ENCODE measurements at regions not wholly inside any gene's neighbourhood (a gene's known extent, or its start where the extent isn't known, plus 50 kb on each side); places are given as distances from the start of the nearest gene placed in this dataset.

DNA sequence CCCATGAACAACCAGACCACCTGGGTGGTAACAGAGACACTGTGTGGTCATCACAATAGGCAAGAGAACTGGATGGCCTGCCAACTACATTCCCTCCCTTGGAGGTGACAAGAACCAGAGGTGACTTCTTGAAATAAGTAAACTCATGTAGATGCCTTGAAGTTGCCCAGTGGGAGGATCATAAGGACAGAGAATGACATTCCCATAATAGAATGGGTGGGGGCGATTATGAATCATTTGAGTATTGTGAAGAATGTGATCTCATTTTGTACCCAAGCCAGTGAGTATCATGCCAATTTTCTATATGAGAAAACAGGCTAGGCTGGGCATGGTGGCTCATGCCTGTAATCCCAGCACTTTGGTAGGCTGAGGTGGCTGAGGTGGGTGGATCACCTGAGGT, 211.4 kb upstream of the GYPC start:
- Histone ChIP-seq H3K9me2 (replicated peaks; ENCODE audit: low read length) (no peaks in the 10 kb centered on the region), H3K79me2 (ENCODE audit: low read length) (no peaks in the 10 kb centered on the region), H2AFZ (ENCODE audit: low read length) (no peak overlapping the region), H3K9me3 (ENCODE audit: low read length) (no peaks in the 10 kb centered on the region), H3K27ac (ENCODE audit: low read length) (no peak overlapping the region), H3K27me3 (ENCODE audit: low read length) (0 out of 2 replicates have a peak, but pooled peaks cover 3% of the 10 kb centered on the region), H3K4me3 (ENCODE audit: low read length) (no peak overlapping the region), H4K20me1 (ENCODE audit: low read length) (no peaks in the 10 kb centered on the region), H3K9ac (ENCODE audit: low read length) (no peak overlapping the region), H3K4me1 (ENCODE audit: insufficient read depth, low read length) (no peaks in the 10 kb centered on the region), H3K4me2 (ENCODE audit: low read length) (no peak overlapping the region), H3K36me3 (ENCODE audit: low read depth, low read length) (no peaks in the 10 kb centered on the region), H3F3A (ENCODE audit: low read length, unreplicated experiment) (no peaks in the 10 kb centered on the region)
- no TSS peak for BruUV-seq (replicated peaks)
- ATAC-seq (no peak), DNase-seq (no peak)
- ChIA-PET CTCF (no interaction called here), POLR2A (ENCODE audit: unreplicated experiment) (no interaction called here)
- TF ChIP-seq, protein P1, sequence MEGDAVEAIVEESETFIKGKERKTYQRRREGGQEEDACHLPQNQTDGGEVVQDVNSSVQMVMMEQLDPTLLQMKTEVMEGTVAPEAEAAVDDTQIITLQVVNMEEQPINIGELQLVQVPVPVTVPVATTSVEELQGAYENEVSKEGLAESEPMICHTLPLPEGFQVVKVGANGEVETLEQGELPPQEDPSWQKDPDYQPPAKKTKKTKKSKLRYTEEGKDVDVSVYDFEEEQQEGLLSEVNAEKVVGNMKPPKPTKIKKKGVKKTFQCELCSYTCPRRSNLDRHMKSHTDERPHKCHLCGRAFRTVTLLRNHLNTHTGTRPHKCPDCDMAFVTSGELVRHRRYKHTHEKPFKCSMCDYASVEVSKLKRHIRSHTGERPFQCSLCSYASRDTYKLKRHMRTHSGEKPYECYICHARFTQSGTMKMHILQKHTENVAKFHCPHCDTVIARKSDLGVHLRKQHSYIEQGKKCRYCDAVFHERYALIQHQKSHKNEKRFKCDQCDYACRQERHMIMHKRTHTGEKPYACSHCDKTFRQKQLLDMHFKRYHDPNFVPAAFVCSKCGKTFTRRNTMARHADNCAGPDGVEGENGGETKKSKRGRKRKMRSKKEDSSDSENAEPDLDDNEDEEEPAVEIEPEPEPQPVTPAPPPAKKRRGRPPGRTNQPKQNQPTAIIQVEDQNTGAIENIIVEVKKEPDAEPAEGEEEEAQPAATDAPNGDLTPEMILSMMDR (conservative IDR thresholded peaks at IDR 0.05; ENCODE audit: low read depth, low read length) = no peak
- TF ChIP-seq EZH2phosphoT487 (IDR thresholded peaks at IDR 0.05; ENCODE audit: borderline replicate concordance, low read length) (no peak), EZH2 (IDR thresholded peaks at IDR 0.05; ENCODE audit: low read length, unreplicated experiment) (no peak)
- intact Hi-C loops (cut with micrococcal nuclease) = no loop called here

DNA sequence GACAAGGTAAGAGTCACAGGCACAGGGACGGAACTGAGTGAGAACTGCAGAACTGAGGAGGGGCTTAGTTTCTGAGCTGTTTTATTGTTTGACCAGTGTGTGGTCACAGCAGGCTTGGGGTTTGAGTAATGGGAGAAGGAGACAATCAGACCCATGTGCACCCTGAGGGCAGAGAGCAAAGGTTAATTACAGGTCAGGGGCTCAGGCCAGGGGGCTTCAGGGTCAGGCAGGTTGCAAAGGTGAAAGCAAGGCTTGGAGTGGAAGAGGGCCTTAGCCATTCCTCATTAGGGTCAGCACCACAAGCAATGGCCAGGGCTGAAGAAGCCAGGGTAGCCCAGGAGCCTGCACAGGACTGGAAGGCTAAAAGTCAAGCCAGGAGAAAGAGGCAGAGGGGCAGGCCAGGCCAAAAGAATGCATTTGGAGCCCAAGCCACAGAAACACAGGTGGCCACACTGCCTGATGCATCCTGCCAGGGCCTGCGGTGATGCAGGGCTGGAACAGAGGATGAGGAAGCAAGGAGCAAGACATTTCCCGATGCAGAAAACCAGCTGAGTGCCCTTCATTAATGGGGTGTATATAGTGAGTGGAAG, 209.8 kb upstream of the GYPC start:
- H3K9me2 ChIP-seq (replicated peaks; ENCODE audit: low read length) = no peaks in the 10 kb centered on the region
- TF ChIP-seq, protein P1 (conservative IDR thresholded peaks at IDR 0.05; ENCODE audit: low read depth, low read length) = no peak
- TF ChIP-seq EZH2phosphoT487 (IDR thresholded peaks at IDR 0.05; ENCODE audit: borderline replicate concordance, low read length) = no peak
- TF ChIP-seq EZH2 (IDR thresholded peaks at IDR 0.05; ENCODE audit: low read length, unreplicated experiment) = no peak
- no peak overlapping the region for H2AFZ ChIP-seq (ENCODE audit: low read length)
- H3K4me2 ChIP-seq (ENCODE audit: low read length) = no peak overlapping the region
- no peaks in the 10 kb centered on the region for H3F3A ChIP-seq (ENCODE audit: low read length, unreplicated experiment)
- no peaks in the 10 kb centered on the region for H3K79me2 ChIP-seq (ENCODE audit: low read length)
- no peak overlapping the region for H3K4me3 ChIP-seq (ENCODE audit: low read length)
- no peaks in the 10 kb centered on the region for H4K20me1 ChIP-seq (ENCODE audit: low read length)
- POLR2A ChIA-PET (ENCODE audit: unreplicated experiment) = no interaction called here
- H3K27me3 ChIP-seq (ENCODE audit: low read length) = no peaks in the 10 kb centered on the region
- ATAC-seq = no peak
- H3K36me3 ChIP-seq (ENCODE audit: low read depth, low read length) = no peaks in the 10 kb centered on the region
- BruUV-seq (replicated peaks) = no TSS peak
- no peaks in the 10 kb centered on the region for H3K9me3 ChIP-seq (ENCODE audit: low read length)
- no peak for DNase-seq
- H3K9ac ChIP-seq (ENCODE audit: low read length) = no peak overlapping the region
- no peak overlapping the region for H3K27ac ChIP-seq (ENCODE audit: low read length)
- intact Hi-C loops (cut with micrococcal nuclease) = no loop called here
- no peaks in the 10 kb centered on the region for H3K4me1 ChIP-seq (ENCODE audit: insufficient read depth, low read length)
- CTCF ChIA-PET = no interaction called here

DNA sequence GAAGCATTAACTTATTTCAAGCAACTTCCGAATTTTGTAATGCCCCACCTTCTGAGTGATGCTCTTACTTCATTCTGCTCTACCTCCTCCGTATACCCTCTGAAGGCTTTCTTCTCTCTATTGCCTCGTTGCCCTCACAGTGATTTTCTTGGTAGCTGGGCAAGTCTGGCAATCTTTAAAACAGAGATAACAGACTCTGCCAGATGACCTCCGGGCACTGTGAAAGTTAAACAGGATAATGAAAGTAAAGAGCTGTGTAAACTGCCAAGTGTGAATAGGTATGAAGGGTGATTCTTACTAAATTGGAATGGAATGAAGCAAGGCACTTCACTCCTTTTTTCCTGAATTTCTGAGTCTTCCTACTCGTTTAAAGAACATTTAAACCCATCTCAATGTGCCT, 207.3 kb upstream of the GYPC start:
- Histone ChIP-seq H3K27me3 (ENCODE audit: low read length) (no peaks in the 10 kb centered on the region), H4K20me1 (ENCODE audit: low read length) (no peaks in the 10 kb centered on the region), H3F3A (ENCODE audit: low read length, unreplicated experiment) (no peaks in the 10 kb centered on the region), H2AFZ (ENCODE audit: low read length) (no peak overlapping the region), H3K9ac (ENCODE audit: low read length) (no peak overlapping the region), H3K9me3 (ENCODE audit: low read length) (no peaks in the 10 kb centered on the region), H3K4me2 (ENCODE audit: low read length) (no peak overlapping the region), H3K36me3 (ENCODE audit: low read depth, low read length) (no peaks in the 10 kb centered on the region), H3K9me2 (replicated peaks; ENCODE audit: low read length) (no peaks in the 10 kb centered on the region), H3K4me1 (ENCODE audit: insufficient read depth, low read length) (no peaks in the 10 kb centered on the region), H3K27ac (ENCODE audit: low read length) (no peak overlapping the region), H3K4me3 (ENCODE audit: low read length) (no peak overlapping the region), H3K79me2 (ENCODE audit: low read length) (no peaks in the 10 kb centered on the region)
- DNase-seq = no peak
- TF ChIP-seq EZH2 (IDR thresholded peaks at IDR 0.05; ENCODE audit: low read length, unreplicated experiment) = no peak
- TF ChIP-seq EZH2phosphoT487 (IDR thresholded peaks at IDR 0.05; ENCODE audit: borderline replicate concordance, low read length) = no peak
- TF ChIP-seq, protein P1 (conservative IDR thresholded peaks at IDR 0.05; ENCODE audit: low read depth, low read length) = no peak
- ChIA-PET POLR2A (ENCODE audit: unreplicated experiment) (no interaction called here), CTCF (no interaction called here)
- BruUV-seq (replicated peaks) = no TSS peak
- intact Hi-C loops (cut with micrococcal nuclease) = no loop called here
- no peak for ATAC-seq
